ENCODE measurements at regions not wholly inside any gene's neighbourhood (a gene's known extent, or its start where the extent isn't known, plus 50 kb on each side); places are given as distances from the start of the nearest gene placed in this dataset.
A peak's percentile ranks its signal among the peaks of the same experiment; 100 is the strongest.

DNA sequence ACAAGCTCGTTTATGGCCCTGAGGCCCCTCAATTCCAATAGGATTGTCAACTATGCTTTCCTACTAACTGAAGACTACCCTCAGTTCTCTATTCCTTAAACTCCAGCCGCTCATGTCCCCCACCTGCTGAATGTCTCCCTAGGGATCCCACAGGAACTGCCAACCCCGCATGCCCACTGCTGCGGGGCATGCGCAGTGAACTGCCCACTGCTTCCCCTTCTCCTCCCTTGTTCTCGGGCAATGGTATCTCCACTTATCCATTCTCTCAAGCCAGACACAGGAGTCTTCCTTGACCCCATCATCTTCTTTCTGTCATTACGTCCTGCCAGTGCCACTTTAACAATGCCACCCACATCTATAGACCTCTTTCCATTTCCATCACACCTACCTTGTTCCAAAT, 90.0 kb downstream of the FGF18 start:
- TF ChIP-seq, protein P1, sequence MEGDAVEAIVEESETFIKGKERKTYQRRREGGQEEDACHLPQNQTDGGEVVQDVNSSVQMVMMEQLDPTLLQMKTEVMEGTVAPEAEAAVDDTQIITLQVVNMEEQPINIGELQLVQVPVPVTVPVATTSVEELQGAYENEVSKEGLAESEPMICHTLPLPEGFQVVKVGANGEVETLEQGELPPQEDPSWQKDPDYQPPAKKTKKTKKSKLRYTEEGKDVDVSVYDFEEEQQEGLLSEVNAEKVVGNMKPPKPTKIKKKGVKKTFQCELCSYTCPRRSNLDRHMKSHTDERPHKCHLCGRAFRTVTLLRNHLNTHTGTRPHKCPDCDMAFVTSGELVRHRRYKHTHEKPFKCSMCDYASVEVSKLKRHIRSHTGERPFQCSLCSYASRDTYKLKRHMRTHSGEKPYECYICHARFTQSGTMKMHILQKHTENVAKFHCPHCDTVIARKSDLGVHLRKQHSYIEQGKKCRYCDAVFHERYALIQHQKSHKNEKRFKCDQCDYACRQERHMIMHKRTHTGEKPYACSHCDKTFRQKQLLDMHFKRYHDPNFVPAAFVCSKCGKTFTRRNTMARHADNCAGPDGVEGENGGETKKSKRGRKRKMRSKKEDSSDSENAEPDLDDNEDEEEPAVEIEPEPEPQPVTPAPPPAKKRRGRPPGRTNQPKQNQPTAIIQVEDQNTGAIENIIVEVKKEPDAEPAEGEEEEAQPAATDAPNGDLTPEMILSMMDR (conservative IDR thresholded peaks at IDR 0.05; ENCODE audit: low read depth, low read length) = no peak
- no peak for DNase-seq (ENCODE audit: low read depth)
- H3K4me3 ChIP-seq (ENCODE audit: low read depth, low read length) = no peak overlapping the region

DNA sequence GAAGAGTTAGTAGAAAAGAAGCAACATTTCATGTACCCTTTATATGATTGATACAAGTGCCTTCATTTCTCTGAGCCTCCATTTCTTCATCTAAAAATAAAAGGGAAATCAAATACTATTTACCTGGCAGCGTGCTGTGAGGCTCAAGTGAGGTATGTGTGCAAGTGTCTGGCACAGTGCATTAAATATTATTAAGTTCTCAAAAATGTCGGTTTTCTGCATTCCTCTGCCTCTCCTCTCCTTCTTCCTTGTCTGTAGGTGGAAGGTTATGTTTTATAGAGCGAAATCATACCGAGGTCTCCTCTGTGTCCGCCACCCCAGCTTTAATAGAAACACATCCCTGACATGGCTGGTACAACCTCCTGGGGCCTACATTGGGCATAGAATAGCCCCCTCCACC, 93.0 kb downstream of the FGF18 start:
- TF ChIP-seq, protein P1 (conservative IDR thresholded peaks at IDR 0.05; ENCODE audit: low read depth, low read length) = no peak
- no peak overlapping the region for H3K4me3 ChIP-seq (ENCODE audit: low read depth, low read length)
- DNase-seq (ENCODE audit: low read depth) = no peak

- no peak for DNase-seq (ENCODE audit: low read depth)
- TF ChIP-seq, protein P1 (conservative IDR thresholded peaks at IDR 0.05; ENCODE audit: low read depth, low read length) = no peak
- H3K4me3 ChIP-seq (ENCODE audit: low read depth, low read length) = no peak overlapping the region
Observed at GRCh38 chr5:171513591-171513990, 94.1 kb downstream of the FGF18 start.

DNA sequence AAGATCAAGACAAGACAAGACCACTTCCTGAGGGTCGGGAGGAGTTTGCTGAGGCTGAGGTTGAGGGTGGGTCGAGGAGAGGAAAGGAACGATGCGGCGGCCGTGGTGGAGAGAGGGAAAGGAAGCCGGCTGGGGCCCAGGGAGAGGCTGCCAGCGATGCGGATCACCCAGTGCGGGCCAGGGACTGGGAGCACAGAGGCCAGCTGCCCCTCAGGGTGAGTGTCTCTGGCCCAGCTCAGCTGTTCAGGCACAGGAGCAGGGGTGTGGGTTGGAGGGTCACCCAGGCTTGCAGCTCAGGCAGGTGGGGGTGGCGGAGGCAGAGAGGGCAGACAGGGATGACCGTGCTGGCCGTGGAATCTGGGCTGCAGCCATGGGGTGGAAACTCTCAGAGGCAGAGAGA, 99.5 kb downstream of the FGF18 start:
- no peak overlapping the region for H3K4me3 ChIP-seq (ENCODE audit: low read depth, low read length)
- TF ChIP-seq, protein P1 (conservative IDR thresholded peaks at IDR 0.05; ENCODE audit: low read depth, low read length) = no peak
- no peak for DNase-seq (ENCODE audit: low read depth)

DNA sequence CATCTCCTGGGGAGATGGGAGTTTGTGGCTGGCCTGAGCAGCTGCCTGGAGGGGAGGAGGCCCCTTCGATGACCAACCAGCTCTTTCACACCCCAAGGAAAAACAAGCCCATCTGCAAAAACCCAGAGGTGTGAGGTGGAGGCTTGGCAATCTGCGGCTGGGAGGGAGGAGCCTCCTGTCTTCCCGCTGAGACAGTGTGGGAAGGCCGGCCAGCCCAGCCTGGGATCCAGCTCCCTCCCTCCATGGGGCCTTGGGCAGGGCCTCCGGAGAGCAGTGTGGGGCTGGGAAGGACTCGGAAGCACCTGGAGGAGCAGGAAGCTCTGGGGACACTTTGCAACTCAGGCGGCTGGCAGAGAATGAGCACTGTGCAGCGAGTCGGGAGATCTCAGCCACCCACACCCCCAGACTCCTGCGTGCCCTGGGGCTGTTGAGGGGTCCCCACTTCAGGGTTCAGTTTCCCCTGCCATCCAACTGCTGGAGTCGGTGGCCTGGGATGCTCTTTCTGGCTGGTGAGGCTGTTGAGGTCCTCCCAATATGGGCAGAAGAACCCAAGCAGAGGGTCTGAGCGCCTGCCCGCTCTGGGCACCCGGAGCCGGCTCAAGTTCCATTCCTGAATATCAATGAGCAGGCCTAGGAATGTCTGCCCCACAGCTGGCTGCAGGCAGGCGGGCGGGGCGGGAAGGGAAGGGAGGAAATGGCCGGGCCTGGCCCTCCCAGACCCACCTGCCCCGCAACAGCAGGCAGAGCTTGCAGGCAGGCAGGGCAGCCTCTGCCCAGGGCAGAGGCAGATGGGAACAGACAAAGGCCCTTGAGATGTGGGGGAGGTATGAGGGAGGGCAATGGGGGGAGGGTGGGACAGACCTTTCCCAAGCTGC, 101.1 kb downstream of the FGF18 start:
- no peak overlapping the region for H3K4me3 ChIP-seq (ENCODE audit: low read depth, low read length)
- TF ChIP-seq, protein P1 (conservative IDR thresholded peaks at IDR 0.05; ENCODE audit: low read depth, low read length) = no peak
- DNase-seq (ENCODE audit: low read depth) = peak; percentile 56

DNA sequence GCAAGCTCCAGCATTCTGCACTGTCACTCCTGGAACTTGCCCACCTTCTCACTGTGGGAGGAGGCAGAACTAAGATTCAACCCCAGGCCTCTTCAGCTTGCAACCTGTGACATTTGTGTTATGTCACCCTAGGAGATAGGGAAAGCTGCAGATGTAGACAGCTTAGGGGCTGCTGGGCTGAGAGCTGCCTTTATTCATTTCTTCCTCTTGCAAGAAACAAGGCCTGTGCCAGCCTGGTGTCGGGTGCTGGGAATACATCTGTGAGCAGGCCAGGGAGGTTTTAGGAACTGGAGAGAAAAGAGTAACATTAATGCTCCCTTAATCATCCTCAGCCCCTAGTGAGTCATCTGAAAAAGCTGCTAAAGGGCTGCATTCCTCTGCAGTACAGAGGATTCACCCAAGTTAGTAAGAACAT, 101.8 kb downstream of the FGF18 start:
- peak; percentile 91 for DNase-seq (ENCODE audit: low read depth)
- TF ChIP-seq, protein P1 (conservative IDR thresholded peaks at IDR 0.05; ENCODE audit: low read depth, low read length) = peak; percentile 29
- H3K4me3 ChIP-seq (ENCODE audit: low read depth, low read length) = no peak overlapping the region

DNA sequence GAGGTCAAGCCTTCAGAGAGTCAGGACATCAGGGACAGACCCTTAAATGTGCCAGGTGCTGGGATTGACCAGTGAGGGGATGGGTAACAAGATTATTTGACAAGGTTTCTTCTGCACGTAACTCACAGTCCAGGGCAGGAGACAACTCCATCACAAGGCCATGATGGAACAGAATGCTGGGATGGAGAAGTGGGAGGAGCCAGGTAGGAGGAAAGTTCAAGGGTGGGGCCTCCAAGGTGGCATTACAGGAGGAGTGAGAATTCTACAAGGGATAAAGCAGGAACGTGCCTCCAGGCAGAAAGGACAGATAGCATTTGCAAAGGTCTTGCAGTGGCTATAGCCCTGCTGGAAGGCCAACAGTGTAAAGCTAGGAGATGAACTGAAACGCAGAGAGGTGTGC, 102.2 kb downstream of the FGF18 start:
- TF ChIP-seq, protein P1 (conservative IDR thresholded peaks at IDR 0.05; ENCODE audit: low read depth, low read length) = no peak
- DNase-seq (ENCODE audit: low read depth) = no peak
- H3K4me3 ChIP-seq (ENCODE audit: low read depth, low read length) = no peak overlapping the region
